Mesothelial cell of epicardium (in vitro differentiated cells): ENCODE measurements at regions not wholly inside any gene's neighbourhood (a gene's known extent, or its start where the extent isn't known, plus 50 kb on each side); places are given as distances from the start of the nearest gene placed in this dataset.
"Not testable (repeated sequence)": the region's sequence is repeated elsewhere in the genome, so short reads cannot be mapped to it uniquely, and the experiment has no call there.

Experiments used
- DNase-seq, 2 experiments: peaks; one replicate each; pipeline ENCODE4 v3.0.0; 2021; ENCODE audit warnings: low spot score in 2 of 2; ENCODE audit not compliant: unreplicated experiment in 2 of 2
- H3K27ac Mint-ChIP-seq: 2 replicates; pipeline ENCODE4 v1.8.0; 2021; ENCODE audit warnings: mixed read lengths
- H3K27me3 Mint-ChIP-seq: 2 replicates; pipeline ENCODE4 v1.8.0; 2021; ENCODE audit warnings: low read depth, mixed read lengths
- H3K36me3 Mint-ChIP-seq: 2 replicates; pipeline ENCODE4 v1.8.0; 2021; ENCODE audit warnings: mixed read lengths
- H3K4me1 Mint-ChIP-seq: 2 replicates; pipeline ENCODE4 v1.8.0; 2021; ENCODE audit warnings: mixed read lengths
- H3K4me3 Mint-ChIP-seq: 2 replicates; pipeline ENCODE4 v1.8.0; 2021; ENCODE audit warnings: mild to moderate bottlenecking, moderate library complexity, mixed read lengths
- H3K9me3 Mint-ChIP-seq: 2 replicates; pipeline ENCODE4 v1.8.0; 2021; ENCODE audit warnings: mixed read lengths
- CTCF ChIP-seq: fragments of 200-600 bp; sonication (generic); IDR thresholded peaks from one replicate; pipeline ENCODE4 v1.5.0; 2021; ENCODE audit warnings: antibody characterized with exemption; ENCODE audit not compliant: unreplicated experiment

- H3K4me1 Mint-ChIP-seq: no peaks in the 10 kb centered on the region
- no peak for DNase-seq
- TF ChIP-seq CTCF: no peak
- peaks cover 3% of the 10 kb centered on the region for H3K36me3 Mint-ChIP-seq
- peaks cover 70% of the 10 kb centered on the region for H3K9me3 Mint-ChIP-seq
- no peak overlapping the region for H3K4me3 Mint-ChIP-seq
- H3K27me3 Mint-ChIP-seq: no peaks in the 10 kb centered on the region
- no peak overlapping the region for H3K27ac Mint-ChIP-seq
Measured at GRCh38 chr14:106619606-106620005, 1093.2 kb downstream of the TMEM121 start.

GRCh38 chr14:106620368-106620767, 1094.0 kb downstream of the TMEM121 start:
- DNase-seq: no peak
- no peak for TF ChIP-seq CTCF
- no peaks in the 10 kb centered on the region for H3K4me1 Mint-ChIP-seq
- H3K4me3 Mint-ChIP-seq: no peak overlapping the region
- peaks cover 1% of the 10 kb centered on the region for H3K36me3 Mint-ChIP-seq
- H3K9me3 Mint-ChIP-seq: peaks cover 71% of the 10 kb centered on the region
- no peaks in the 10 kb centered on the region for H3K27me3 Mint-ChIP-seq
- no peak overlapping the region for H3K27ac Mint-ChIP-seq

GRCh38 chr14:106622200-106622745, 1095.9 kb downstream of the TMEM121 start:
- peaks cover 77% of the 10 kb centered on the region for H3K9me3 Mint-ChIP-seq
- DNase-seq: no peak
- peaks cover 1% of the 10 kb centered on the region for H3K36me3 Mint-ChIP-seq

GRCh38 chr14:106625186-106625585, 1098.8 kb downstream of the TMEM121 start:
- Mint-ChIP-seq H3K4me3 (no peak overlapping the region), H3K4me1 (no peaks in the 10 kb centered on the region), H3K27me3 (no peaks in the 10 kb centered on the region), H3K36me3 (peaks cover 5% of the 10 kb centered on the region), H3K9me3 (peaks cover 74% of the 10 kb centered on the region), H3K27ac (no peak overlapping the region)
- DNase-seq: no peak
- TF ChIP-seq CTCF: no peak

More at GRCh38 chr14:106622200-106622745, 1095.9 kb downstream of the TMEM121 start:
- no peak for TF ChIP-seq CTCF
- no peak overlapping the region for H3K4me3 Mint-ChIP-seq
- no peaks in the 10 kb centered on the region for H3K4me1 Mint-ChIP-seq
- no peaks in the 10 kb centered on the region for H3K27me3 Mint-ChIP-seq
- no peak overlapping the region for H3K27ac Mint-ChIP-seq

- not testable (repeated sequence) for H3K4me3 Mint-ChIP-seq, H3K36me3 Mint-ChIP-seq, H3K4me1 Mint-ChIP-seq, H3K27me3 Mint-ChIP-seq, DNase-seq, H3K27ac Mint-ChIP-seq
- H3K9me3 Mint-ChIP-seq: peaks cover 70% of the 10 kb centered on the region
Measured at GRCh38 chr14:106626469-106626868, 1100.1 kb downstream of the TMEM121 start.

GRCh38 chr14:106626942-106627588, 1100.7 kb downstream of the TMEM121 start:
- H3K4me1 Mint-ChIP-seq, H3K27me3 Mint-ChIP-seq, H3K27ac Mint-ChIP-seq, H3K4me3 Mint-ChIP-seq, DNase-seq, H3K36me3 Mint-ChIP-seq: not testable (repeated sequence)
- peaks cover 71% of the 10 kb centered on the region for H3K9me3 Mint-ChIP-seq

GRCh38 chr14:106631879-106632278, 1105.5 kb downstream of the TMEM121 start:
- no peaks in the 10 kb centered on the region for H3K27me3 Mint-ChIP-seq
- H3K27ac Mint-ChIP-seq: no peak overlapping the region
- H3K4me3 Mint-ChIP-seq: no peak overlapping the region
- no peaks in the 10 kb centered on the region for H3K4me1 Mint-ChIP-seq
- no peak for DNase-seq
- H3K9me3 Mint-ChIP-seq: peaks cover 70% of the 10 kb centered on the region
- H3K36me3 Mint-ChIP-seq: peaks cover 5% of the 10 kb centered on the region
- TF ChIP-seq CTCF: no peak
